ENCODE measurements at regions not wholly inside any gene's neighbourhood (a gene's known extent, or its start where the extent isn't known, plus 50 kb on each side); places are given as distances from the start of the nearest gene placed in this dataset.

- H3K27me3 ChIP-seq = no peaks in the 10 kb centered on the region
- 89 to 93% methylated on average over 6 of the region's 6 CpGs for WGBS, 2 donors
- no peak for DNase-seq
- TF ChIP-seq CTCF (IDR thresholded peaks at IDR 0.05) (no peak), POLR2A (IDR thresholded peaks at IDR 0.05) (no peak)
- H3K9me3 ChIP-seq = no peaks in the 10 kb centered on the region
- no peak overlapping the region for H3K27ac ChIP-seq
- H3K4me3 ChIP-seq = no peak overlapping the region
- intact Hi-C loops (cut with DNase I; ENCODE audit: low total_unique reads) = no loop called here
- H3K4me1 ChIP-seq = no peaks in the 10 kb centered on the region
- H3K36me3 ChIP-seq (ENCODE audit: low read depth, missing control alignments) = no peaks in the 10 kb centered on the region
These were observed 1066.9 kb upstream of the TENM3 start for GRCh38 chr4:181176306-181176705.

GRCh38 chr4:181181331-181181730 is 1061.9 kb upstream of the TENM3 start:
- Histone ChIP-seq H3K27ac (no peak overlapping the region), H3K9me3 (no peaks in the 10 kb centered on the region), H3K4me3 (no peak overlapping the region), H3K4me1 (no peaks in the 10 kb centered on the region), H3K36me3 (ENCODE audit: low read depth, missing control alignments) (no peaks in the 10 kb centered on the region), H3K27me3 (no peaks in the 10 kb centered on the region)
- 50 to 63% methylated on average over 1 of the region's 1 CpG for WGBS, 2 donors
- intact Hi-C loops (cut with DNase I; ENCODE audit: low total_unique reads) = no loop called here
- DNase-seq = no peak
- TF ChIP-seq POLR2A (IDR thresholded peaks at IDR 0.05) = no peak
- TF ChIP-seq CTCF (IDR thresholded peaks at IDR 0.05) = no peak

GRCh38 chr4:181189751-181190150 is 1053.5 kb upstream of the TENM3 start:
- H3K36me3 ChIP-seq (ENCODE audit: low read depth, missing control alignments) = no peaks in the 10 kb centered on the region
- H3K27ac ChIP-seq = no peak overlapping the region
- no peak for DNase-seq
- WGBS, 2 donors = 76% methylated on average over 7 of the region's 7 CpGs
- H3K27me3 ChIP-seq = no peaks in the 10 kb centered on the region
- intact Hi-C loops (cut with DNase I; ENCODE audit: low total_unique reads) = no loop called here
- no peak overlapping the region for H3K4me3 ChIP-seq
- H3K9me3 ChIP-seq = no peaks in the 10 kb centered on the region
- no peak for TF ChIP-seq CTCF (IDR thresholded peaks at IDR 0.05)
- no peak for TF ChIP-seq POLR2A (IDR thresholded peaks at IDR 0.05)
- H3K4me1 ChIP-seq = no peaks in the 10 kb centered on the region

- intact Hi-C loops (cut with DNase I; ENCODE audit: low total_unique reads) = no loop called here
- TF ChIP-seq CTCF (IDR thresholded peaks at IDR 0.05) = no peak
- TF ChIP-seq POLR2A (IDR thresholded peaks at IDR 0.05) = no peak
- H3K4me3 ChIP-seq = no peak overlapping the region
- H3K27me3 ChIP-seq = no peaks in the 10 kb centered on the region
- DNase-seq = no peak
- WGBS, 2 donors = 44 to 58% methylated on average over 6 of the region's 6 CpGs
- H3K9me3 ChIP-seq = no peaks in the 10 kb centered on the region
- H3K4me1 ChIP-seq = no peaks in the 10 kb centered on the region
- no peaks in the 10 kb centered on the region for H3K36me3 ChIP-seq (ENCODE audit: low read depth, missing control alignments)
- H3K27ac ChIP-seq = no peak overlapping the region
These were observed 1049.9 kb upstream of the TENM3 start for GRCh38 chr4:181193131-181193930.

GRCh38 chr4:181194096-181194495 is 1049.1 kb upstream of the TENM3 start:
- no peak overlapping the region for H3K27ac ChIP-seq
- 89 to 92% methylated on average over 5 of the region's 5 CpGs for WGBS, 2 donors
- no peaks in the 10 kb centered on the region for H3K9me3 ChIP-seq
- no peak overlapping the region for H3K4me3 ChIP-seq
- no peaks in the 10 kb centered on the region for H3K36me3 ChIP-seq (ENCODE audit: low read depth, missing control alignments)
- no peak for DNase-seq
- no peaks in the 10 kb centered on the region for H3K27me3 ChIP-seq
- TF ChIP-seq CTCF (IDR thresholded peaks at IDR 0.05) = no peak
- TF ChIP-seq POLR2A (IDR thresholded peaks at IDR 0.05) = no peak
- intact Hi-C loops (cut with DNase I; ENCODE audit: low total_unique reads) = no loop called here
- H3K4me1 ChIP-seq = no peaks in the 10 kb centered on the region
